OCI-LY7 (cell line): ENCODE measurements at regions not wholly inside any gene's neighbourhood (a gene's known extent, or its start where the extent isn't known, plus 50 kb on each side); places are given as distances from the start of the nearest gene placed in this dataset.

Experiments
- EZH2phosphoT487 ChIP-seq: fragments of 200-600 bp; sonication (generic); IDR thresholded peaks from 2 replicates; pipeline ENCODE4 v1.6.1; 2018; ENCODE audit warnings: low read depth, borderline replicate concordance, mild to moderate bottlenecking, mixed run types, antibody characterized with exemption, low read length, moderate library complexity, mixed read lengths
- TF ChIP-seq, protein P1 (sequence below): fragments of 200-600 bp; sonication (generic); conservative IDR thresholded peaks from 2 replicates; pipeline ENCODE4 v1.5.1; 2014; ENCODE audit warnings: mild to moderate bottlenecking, antibody characterized with exemption, low read length, moderate library complexity, mixed read lengths

DNA sequence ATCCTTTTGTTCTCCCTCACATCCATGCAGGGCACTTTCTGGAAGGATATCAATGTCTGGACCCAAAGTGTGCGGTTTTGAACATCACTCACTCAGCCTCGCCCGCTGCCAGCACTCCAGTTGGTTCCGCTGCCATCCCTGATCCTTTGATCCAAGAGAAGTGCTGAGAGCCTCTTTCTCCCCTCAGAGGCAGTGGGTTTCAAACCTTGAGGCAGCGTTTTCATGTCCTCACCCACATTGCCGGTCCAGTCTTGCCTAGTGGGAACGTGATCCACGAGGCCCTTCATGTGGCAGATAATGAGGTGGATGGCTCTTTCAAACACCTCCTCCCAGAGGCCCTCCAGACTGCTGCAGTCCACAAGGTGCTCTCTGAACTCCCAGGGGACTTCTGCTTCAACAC lies 122.2 kb downstream of the ACTL8 start:
- TF ChIP-seq, protein P1, sequence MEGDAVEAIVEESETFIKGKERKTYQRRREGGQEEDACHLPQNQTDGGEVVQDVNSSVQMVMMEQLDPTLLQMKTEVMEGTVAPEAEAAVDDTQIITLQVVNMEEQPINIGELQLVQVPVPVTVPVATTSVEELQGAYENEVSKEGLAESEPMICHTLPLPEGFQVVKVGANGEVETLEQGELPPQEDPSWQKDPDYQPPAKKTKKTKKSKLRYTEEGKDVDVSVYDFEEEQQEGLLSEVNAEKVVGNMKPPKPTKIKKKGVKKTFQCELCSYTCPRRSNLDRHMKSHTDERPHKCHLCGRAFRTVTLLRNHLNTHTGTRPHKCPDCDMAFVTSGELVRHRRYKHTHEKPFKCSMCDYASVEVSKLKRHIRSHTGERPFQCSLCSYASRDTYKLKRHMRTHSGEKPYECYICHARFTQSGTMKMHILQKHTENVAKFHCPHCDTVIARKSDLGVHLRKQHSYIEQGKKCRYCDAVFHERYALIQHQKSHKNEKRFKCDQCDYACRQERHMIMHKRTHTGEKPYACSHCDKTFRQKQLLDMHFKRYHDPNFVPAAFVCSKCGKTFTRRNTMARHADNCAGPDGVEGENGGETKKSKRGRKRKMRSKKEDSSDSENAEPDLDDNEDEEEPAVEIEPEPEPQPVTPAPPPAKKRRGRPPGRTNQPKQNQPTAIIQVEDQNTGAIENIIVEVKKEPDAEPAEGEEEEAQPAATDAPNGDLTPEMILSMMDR: no peak
- no peak for TF ChIP-seq EZH2phosphoT487
